Eye (tissue), 1 donor: ENCODE measurements at regions not wholly inside any gene's neighbourhood (a gene's known extent, or its start where the extent isn't known, plus 50 kb on each side); places are given as distances from the start of the nearest gene placed in this dataset.
"Not testable (repeated sequence)": the region's sequence is repeated elsewhere in the genome, so short reads cannot be mapped to it uniquely, and the experiment has no call there.

Experiments used
- DNase-seq: peaks from one replicate; pipeline ENCODE4 v3.0.0-alpha.2; 2015

DNA sequence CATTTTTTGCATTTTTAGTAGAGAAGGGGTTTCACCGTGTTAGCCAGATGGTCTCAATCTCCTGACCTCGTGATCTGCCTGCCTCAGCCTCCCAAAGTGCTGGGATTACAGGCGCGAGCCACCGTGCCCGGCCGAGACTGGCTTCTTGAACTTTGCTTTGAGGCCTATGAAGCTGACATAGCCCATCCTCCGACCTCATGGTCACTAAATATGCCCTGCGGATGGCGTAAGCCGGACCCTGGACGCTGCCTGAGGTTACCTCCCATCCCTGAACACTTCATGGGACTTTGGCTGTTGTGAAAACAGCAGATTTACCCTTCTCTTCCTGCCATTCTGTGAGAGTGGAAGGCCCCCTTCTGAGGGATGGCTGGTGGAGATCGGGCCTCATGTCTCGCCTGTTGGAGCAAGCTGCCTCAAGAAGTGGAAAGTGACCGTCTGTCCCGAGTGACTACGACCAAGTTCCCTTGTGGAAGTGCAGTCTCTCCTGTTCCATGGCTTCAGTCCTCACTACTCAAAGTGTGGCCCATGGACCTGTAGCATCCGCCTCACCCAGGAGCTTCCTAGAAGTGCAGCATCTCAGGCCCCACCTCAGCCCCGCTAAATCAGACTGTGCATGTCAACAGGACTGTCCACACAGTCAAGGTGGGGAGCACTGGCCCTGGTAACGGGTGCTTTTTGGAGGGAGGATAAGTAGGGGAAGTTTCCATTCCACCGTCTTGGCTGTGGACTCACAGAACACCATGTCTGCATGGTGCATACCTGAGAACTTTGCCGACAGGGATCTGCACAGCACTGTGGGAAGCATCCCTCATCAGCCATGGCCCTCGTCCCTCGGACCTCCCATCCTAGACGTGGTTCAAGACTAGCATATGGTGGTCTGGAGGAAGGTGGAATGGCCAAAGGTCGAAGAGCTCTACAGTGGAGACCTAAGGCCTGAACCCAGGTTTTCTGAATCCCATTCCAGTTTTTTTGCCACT lies 210.5 kb upstream of the SHH start:
- no peak for DNase-seq

DNA sequence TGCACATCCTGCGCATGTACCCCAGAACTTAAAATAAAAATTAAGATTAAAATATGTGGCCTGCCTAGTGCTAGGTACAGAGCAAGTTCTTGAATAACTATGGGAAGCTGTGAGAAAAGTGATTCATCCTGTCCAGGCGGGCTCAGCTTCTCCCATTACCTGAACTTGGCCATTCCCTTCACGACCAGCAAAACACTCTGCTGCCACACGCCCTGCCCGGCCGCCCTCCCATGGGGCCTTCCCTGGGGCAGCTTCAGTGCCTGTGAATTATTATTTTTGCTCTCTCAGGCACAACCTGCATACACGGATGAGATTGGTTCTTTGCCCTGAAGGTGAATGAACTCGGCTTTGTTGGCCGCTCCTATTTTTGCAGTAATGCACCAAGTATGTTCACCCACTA lies 209.2 kb upstream of the SHH start:
- DNase-seq = no peak

DNA sequence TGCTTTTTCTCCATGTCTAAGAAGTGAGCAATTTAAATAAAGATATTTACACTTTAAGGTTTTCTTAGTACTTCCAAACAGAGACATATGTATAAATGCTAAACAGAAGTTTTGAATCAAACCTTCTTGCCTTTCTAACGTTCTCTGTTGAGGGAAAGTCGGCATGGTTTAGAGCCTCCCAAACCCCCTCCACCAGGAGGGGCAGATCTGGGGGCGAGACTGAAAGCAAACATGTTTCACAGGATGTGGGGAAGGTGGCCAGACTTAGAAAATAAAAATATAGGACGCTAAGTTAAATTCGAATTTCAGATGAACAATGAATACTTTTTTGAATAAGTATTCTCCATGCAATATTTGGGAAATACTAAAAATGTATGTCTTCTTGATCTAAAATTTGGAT lies 208.3 kb upstream of the SHH start:
- no peak for DNase-seq

DNA sequence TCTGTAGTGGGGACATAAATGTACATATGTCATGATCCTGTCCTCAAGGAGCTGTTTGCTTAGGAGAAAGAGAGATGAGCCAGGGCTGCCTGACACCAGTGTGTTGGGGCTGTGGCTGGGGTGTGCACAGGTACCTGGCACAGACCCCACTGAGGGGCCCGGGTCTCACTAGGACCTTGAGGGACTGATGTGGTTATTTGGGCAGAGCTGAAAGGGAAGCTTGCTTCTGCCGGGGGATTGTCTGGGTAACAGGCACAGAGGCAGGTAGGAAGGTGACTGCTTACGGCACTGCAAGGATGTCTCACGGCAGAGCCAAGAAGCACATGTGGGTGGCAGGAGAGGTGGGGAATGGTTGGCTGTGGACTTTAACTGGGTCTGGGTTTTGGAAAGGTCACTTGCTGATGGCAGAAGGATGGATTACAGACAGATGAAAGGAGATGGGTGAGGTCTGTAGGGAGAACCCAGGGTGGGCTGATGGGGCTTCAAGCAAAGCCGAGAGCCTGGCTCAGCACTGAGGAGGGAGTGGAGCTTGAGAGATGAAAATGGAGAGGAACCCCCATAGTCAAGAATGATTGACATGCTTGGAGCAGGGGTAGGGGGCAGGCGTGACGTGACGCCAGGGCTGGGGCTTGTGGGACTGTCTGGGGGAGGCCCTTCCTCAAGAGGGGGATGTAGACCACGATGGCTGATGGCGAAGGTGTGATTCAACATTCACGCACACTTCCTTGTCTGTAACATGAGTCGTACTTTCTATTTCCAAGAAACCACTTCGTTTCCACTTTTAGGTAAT lies 207.7 kb upstream of the SHH start:
- no peak for DNase-seq

DNA sequence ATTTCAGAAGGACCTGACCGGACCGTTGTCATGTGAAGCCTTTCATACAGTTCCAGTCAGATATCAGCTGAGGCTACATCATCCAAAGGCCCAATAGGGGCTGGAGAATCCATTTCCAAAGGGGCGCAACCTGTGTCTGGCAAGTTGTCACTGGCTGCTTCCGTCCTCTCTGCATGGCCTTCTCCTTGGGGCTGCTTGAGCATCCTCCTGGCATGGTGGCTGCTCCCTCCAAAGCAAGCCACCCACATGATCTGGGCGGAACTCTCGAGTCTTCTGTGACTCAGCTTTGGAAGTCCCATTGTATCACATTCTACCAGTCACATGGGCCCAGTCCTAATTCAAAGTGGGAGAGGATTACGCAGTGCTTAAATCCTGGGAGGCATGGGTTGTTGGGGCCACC lies 207.0 kb upstream of the SHH start:
- DNase-seq = no peak

DNA sequence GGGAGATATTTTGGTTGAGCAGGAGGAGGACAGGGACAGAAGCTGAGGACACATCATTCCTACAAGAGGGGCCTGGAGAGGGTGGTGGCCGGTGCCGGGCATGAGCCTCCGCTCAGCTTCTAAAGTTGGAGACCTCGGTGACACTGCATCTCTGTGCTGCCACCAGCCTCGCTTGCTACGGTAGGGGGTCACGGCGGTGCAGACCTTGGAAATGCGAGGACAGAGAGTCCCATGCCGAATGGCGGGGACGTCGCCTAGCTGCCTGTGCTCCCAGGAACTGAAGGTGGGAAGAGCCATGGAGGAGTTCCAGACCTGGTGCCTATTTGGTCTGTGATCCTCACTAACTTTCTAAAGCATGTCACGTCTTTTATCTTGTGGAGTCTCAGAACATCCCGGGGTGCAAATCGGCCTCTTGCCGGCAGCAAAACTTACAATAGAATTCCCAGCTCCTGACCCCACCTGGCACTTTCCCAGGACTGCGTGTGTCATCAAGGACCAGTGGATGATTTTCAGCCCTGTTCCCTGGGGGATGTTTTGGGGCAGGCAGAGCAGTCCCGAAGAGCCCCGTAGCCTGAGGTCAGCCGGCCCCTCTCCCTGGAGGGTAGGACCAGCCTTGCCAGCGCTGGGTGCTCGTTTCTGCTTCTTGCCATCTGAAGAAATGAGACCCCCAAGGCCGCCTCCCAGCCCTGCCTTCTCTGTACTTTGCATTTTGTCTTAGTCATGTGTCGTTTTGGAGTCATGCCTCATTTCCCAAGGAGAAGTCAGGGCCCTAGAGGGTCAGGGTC lies 205.8 kb upstream of the SHH start:
- no peak for DNase-seq

DNA sequence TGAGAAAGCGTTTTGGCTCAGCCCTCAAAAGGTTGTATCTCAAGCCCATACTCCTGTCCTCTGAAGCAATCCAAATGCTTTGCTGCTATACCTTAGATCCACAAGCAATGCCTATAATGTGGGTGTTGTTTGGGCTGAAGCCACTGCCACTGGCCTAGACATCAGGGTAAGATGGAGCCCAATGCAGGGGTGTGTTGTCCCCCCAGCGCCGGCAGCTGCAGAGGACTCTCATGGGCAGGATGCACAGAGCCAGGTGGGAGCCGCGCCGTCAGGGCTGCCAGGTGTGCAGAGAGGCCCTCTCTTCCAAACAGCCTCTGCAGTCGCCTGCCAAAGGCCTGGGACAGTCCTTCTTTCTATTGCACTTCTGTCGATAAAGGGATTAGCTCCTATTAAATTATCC lies 205.2 kb upstream of the SHH start:
- no peak for DNase-seq

DNA sequence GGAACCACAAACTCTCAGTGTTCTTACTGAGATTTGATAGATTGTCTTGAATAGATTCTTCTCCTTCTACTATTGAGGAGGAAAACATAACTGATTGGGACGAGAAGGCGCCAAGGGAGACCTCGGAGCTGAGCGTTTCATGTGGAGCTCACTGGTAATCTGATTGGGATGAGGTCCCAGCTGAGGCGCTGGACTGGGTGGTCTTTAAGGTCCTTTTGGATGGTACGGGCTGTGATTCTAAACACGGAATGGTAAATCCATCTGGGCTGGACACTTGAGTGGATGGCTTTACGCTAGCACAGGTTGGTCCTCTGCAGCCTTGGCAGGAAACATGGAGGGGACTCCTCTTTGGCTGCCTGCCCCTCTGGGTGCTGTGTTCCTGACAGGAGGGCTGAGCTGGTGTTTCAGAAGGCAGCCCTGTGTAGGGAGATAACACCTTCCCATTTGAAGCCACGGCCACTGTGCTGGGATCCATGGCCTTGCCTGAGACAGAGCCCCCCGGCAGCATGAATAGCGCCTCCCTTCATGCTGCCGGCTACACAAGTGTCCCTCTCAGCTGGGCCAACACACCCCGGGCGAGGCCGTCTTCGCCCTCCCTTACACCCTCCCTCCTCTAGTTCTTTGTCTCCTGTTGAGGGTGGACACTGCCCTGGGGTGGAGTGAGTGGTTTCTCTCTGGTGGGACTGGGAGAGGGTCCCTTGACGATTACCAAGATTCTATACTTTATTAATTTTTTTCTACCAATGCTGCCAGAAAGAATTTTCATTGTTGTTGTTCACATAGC lies 203.2 kb upstream of the SHH start:
- DNase-seq = no peak

DNA sequence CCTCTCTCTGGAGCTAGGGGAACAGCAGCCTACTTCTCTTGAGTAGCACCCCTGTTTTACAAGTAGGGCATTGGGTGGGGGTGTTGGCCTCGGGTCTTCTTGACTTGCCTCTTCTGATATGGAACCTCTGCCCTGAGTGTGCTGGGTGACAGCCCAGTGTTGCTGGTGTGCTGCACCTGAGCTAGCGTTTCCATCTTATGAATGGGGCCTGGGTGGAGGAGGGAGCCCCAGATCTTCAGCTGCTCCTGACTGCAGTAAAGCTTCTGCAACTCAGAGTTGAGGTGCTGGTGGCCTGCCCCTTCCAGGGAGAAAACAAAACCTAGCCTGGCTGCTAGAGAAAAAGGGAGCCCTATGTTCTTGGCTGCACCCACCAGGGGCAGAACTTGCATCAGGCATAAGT lies 202.5 kb upstream of the SHH start:
- no peak for DNase-seq

DNA sequence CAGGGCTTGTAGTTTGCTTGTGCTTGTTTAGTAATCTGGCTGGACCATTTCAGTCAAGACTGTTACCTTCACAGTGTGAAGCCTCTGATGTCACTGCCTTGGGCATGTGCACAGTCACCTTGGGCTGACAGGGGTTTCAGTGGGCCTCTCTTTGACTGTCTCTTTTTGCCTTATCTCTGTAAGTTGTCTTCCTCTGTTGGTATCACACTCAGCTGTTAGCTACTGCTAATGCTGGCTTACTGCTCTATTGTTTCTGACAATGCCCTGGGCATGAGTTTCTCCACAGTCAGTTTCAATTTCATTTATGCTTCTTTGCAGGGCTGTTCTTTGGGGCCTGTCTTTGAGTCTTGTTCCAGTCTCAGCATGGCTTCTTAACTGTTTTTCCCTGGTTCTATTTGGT lies 201.9 kb upstream of the SHH start:
- no peak for DNase-seq

DNA sequence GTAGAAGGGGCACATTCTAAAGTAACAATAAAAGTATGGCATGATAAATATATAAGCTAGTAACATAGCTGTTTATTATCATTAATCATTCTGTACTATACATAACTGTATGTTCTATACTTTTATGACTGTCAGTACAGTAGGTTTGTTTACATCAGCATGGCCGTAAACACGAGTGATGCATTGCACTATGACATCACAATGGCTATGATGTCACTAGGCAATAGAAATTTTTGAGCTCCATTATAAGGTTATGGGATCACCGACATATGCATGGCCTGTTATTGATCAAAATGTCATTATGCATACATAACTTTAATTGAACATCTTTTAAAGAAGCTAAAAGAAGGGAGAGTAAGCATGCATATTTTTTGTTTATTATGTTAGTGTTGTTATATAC lies 200.1 kb upstream of the SHH start:
- no peak for DNase-seq

DNA sequence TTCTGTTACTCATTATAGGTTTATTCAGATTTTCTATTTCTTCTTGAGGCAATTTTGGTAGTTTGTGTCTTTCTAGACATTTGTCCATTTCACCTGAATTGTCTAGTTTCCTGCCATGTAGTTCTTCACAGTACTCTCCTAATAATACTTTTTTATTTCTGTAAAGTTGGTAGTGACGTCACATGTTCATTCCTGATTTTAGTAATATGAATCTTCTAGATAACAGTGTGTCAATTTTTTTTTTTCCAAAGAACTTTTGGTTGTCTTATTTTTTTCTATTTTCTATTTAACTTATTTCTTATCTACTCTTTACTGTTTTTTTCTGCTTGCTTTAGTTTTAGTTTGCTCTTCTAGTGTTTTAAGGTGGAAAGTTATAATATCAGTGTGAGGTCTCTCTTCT lies 197.3 kb upstream of the SHH start:
- no peak for DNase-seq

DNA sequence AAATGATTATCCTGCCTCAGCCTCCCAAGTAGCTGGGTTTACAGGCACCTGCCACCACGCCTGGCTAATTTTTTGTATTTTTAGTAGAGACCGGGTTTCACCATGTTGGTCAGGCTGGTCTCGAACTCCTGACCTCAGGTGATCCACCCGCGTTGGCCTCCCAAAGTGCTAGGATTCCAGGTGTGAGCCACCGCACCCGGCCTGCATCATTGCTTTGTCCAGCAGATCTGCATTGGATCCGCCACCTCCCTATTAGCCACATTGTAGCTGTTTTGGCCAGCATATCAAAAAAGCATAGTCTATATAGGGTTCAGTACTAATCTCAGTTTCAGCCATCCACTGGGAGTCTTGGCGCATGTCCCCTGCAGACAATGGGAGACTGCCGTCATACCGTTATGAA lies 194.6 kb upstream of the SHH start:
- not testable (repeated sequence) for DNase-seq

DNA sequence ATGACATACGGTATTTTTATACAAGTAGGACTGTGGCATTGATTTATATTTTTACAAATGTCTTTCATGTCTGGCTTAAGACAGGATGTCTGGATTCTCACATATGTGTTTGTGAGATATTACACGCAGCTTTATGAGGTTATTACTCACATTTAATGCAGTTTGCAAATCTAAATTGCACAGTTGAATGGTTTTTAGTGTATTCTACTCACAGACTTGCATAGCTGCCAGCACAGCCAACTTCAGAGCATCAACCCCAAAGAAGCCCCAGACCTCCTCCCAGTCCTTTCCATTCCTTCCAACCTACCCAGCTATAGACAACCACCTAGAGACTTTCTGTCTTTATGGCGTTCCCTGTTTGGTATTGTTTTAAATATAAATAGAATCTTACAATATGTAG lies 193.8 kb upstream of the SHH start:
- no peak for DNase-seq

DNA sequence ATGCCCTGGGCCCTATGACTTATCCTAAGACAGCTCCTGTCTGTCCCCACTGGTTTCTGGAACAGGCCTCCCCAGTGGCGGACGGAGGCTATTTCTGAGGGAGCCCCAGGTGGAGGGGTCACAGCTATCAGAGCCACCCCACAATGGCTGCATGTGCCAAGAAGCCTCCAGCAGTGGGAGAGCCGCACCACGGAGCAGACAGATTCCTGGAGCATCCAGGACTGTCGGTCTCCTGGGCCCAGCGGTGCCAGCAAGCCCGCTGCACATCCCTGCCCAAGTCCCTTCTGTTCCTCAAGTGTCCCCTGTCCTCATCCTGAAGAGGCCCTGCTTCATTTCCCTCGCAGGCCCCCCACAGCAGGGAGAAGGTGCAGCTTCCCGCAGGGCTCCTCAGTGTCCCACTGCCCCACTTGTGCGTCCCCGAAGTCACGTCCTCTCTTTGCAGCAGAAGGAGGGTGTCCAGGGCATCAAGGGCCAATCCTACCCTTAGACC lies 193.0 kb upstream of the SHH start:
- no peak for DNase-seq

DNA sequence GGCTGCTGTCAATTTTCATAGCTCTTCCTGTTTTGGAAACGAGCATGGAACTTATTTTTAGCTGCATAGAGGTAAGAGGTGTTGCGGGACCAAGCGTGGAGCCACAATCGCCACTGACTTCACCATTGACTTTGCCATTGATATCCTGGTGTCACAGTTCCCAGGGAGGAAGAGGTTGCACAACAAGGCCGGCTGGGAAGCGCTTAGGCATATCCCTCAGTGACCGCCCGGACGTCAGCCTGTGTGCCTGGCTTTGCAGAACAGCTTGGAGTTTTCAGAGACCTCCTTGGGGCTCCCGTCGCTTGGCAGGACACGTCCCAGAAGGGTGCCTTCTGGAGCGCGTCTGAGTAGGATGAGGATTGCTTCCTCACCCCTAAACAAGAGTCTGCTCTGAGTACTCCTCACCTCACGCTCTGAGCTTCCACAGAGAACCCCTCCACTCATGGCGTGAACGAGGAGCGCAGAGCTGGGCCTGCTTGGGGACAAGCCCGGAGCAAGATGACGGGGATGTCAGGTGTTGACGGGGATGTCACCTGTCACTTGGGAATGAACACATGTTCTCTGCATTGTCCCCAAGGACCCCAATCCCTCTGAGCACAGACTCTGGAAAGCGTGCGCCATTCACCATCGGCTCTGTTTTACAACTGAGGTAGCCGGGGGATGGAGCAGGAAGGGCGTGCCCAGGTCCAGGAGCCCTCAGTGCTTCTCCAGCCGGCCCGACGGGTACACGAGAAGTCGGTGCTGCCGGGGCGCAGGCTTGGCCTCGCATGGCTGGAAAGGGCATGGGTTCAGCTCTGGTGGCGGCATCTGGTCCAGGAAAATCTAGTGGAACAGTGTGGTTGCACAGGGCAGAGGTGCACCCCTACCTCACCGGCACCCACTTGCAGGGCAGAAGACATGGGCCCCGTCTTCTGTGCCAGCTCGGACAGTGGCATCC lies 192.3 kb upstream of the SHH start:
- no peak for DNase-seq

DNA sequence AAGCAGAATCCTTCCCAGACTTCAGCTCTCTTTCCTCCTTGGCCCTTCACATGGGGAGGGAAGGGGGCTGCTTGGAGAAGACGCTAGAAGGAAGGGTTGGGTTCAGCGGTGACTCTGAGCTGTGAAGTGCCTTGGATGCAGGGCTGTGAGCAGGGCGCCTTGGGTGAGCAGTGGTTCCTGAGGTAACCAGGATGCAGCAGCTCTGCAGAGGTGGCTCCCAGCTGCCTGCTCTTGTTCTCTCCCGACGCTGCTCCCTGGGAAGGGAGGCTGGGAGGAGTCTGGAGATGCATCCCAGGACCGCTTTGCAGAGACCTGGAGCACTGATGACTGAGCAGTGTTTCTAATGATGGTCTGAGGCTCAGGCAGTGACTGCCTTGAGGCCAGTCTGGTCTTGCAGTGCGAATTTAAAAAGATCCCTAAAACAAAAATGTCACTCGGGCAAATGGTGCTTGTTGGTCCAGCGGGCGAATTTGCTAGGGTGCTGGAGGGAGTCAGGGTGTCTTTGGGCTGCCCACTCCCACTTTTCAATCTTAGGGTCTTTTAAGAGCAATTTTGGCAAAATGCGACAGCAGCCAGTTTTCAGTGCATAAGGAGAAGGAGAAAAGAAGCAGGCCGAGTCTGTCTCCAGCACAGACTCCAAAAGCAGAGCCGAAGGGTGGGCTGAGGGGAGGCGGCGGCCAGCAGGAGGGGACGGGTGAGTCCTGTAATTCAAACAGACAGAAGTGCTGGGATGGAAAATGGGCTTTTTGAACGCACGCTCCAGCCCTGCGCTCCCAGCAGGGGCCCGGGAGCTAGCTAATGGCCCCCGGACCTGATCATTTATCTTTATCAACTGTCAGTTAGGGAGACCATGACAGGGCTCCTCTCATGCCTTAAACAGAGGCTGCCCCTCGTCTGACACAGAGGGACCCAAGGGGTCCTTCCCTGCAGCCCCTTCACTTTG lies 191.2 kb upstream of the SHH start:
- peak; percentile 50 for DNase-seq

DNA sequence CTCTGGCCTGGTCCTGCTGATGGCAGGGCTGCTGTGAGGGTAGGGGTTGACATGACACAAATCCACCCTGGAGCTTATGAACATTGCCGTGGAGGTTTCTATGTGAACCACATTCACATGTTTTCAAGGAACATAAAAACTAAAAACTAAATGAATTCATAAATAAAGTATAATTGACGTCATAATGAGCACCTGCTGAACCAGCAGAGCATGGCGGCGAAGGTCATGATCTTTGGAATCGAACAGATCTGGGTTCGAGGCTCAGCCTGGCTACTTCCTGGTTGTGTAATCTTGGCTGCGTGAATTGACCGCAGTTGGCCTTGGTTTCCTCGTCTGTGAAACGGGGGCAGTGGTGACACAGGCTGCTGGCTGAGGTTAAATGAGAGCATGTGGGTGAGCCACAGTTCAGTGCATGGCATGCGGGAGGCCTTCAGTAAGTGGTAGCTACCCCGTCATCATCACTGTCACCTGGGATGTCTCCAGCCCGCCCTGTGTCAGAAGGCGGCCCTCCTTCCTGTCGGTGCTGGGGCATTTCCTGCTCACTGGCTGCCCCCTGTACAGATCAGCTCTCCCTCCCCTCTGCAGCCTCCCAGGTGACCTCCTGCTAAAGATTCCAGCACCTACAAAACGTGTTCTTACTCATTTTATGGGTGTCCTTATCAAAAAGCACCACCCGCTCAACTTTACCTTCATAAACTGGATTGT lies 190.3 kb upstream of the SHH start:
- no peak for DNase-seq
